ENCODE measurements at regions not wholly inside any gene's neighbourhood (a gene's known extent, or its start where the extent isn't known, plus 50 kb on each side); places are given as distances from the start of the nearest gene placed in this dataset.

DNA sequence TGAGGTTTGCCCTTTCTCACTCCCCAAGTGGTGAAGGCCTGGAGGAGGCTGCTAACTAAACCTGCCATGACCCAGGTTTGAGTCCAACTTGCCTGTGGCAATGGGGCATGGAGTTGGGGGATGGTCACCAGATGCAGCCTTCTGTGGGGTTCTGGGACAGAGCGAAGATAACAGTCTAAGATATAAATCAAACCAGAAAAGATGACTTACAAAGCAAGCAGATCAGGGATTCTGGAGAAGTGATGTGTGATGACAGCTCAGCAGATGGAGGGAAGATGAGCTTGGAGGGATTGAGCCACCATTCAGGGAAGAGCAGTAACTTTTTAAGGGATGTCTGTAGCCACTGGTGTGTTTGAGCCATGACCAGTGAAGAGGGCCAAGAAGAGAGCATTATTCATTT lies 63.6 kb downstream of the MTNR1B start:
- no peaks in the 10 kb centered on the region for H3K79me2 ChIP-seq (ENCODE audit: insufficient read depth)
- ChIA-PET CTCF (interaction anchor here (1.0 to 2.2 kb wide), 2 partner anchors 57 to 193 kb away, joined by 3 to 6 read pairs; no protein-coding TSS in a partner anchor), POLR2A (no interaction called here)
- H3K27ac ChIP-seq (ENCODE audit: low read depth in 2 of 2, low read length in 1 of 2) = no peak overlapping the region
- H3K36me3 ChIP-seq (replicated peaks in 1 of 2; ENCODE audit: control insufficient read depth in 1 of 2, insufficient read depth in 2 of 2, low read length in 1 of 2) = no peaks in the 10 kb centered on the region
- H3K9me2 ChIP-seq = no peaks in the 10 kb centered on the region
- H3K9me3 ChIP-seq = no peaks in the 10 kb centered on the region; the same call in none of the 2 replicates
- H3K4me1 ChIP-seq (ENCODE audit: control insufficient read depth in 1 of 2, insufficient read depth in 2 of 2, low read depth in 1 of 2, low read length in 1 of 2) = peaks cover 0 to 7% of the 10 kb centered on the region in 2 experiments; a peak in 1 of 4 replicates
- no peaks in the 10 kb centered on the region for H3K27me3 ChIP-seq (ENCODE audit: insufficient read depth)
- TF ChIP-seq, protein P1, sequence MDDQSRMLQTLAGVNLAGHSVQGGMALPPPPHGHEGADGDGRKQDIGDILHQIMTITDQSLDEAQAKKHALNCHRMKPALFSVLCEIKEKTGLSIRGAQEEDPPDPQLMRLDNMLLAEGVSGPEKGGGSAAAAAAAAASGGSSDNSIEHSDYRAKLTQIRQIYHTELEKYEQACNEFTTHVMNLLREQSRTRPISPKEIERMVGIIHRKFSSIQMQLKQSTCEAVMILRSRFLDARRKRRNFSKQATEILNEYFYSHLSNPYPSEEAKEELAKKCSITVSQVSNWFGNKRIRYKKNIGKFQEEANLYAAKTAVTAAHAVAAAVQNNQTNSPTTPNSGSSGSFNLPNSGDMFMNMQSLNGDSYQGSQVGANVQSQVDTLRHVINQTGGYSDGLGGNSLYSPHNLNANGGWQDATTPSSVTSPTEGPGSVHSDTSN (IDR thresholded peaks at IDR 0.05) = no peak
- TF ChIP-seq TAF1 (IDR thresholded peaks at IDR 0.05; ENCODE audit: borderline replicate concordance, low read depth, low read length) = no peak
- no peak for TF ChIP-seq ELF1 (IDR thresholded peaks at IDR 0.05)
- TF ChIP-seq SIN3A (IDR thresholded peaks at IDR 0.05; ENCODE audit: borderline replicate concordance, low read depth, low read length) = no peak
- TF ChIP-seq EZH2phosphoT487 (IDR thresholded peaks at IDR 0.05; ENCODE audit: borderline replicate concordance, low read depth) = no peak
- TF ChIP-seq EP300 (IDR thresholded peaks at IDR 0.05; ENCODE audit: borderline replicate concordance in 1 of 2, low read depth in 1 of 2, low read length in 1 of 2) = peak in 1 of 2 experiments; percentile 47; a peak in 1 of 4 replicates
- no peak for TF ChIP-seq TEAD4 (IDR thresholded peaks at IDR 0.05; ENCODE audit: borderline replicate concordance, insufficient read depth)
- TF ChIP-seq, protein P2, sequence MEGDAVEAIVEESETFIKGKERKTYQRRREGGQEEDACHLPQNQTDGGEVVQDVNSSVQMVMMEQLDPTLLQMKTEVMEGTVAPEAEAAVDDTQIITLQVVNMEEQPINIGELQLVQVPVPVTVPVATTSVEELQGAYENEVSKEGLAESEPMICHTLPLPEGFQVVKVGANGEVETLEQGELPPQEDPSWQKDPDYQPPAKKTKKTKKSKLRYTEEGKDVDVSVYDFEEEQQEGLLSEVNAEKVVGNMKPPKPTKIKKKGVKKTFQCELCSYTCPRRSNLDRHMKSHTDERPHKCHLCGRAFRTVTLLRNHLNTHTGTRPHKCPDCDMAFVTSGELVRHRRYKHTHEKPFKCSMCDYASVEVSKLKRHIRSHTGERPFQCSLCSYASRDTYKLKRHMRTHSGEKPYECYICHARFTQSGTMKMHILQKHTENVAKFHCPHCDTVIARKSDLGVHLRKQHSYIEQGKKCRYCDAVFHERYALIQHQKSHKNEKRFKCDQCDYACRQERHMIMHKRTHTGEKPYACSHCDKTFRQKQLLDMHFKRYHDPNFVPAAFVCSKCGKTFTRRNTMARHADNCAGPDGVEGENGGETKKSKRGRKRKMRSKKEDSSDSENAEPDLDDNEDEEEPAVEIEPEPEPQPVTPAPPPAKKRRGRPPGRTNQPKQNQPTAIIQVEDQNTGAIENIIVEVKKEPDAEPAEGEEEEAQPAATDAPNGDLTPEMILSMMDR (IDR thresholded peaks at IDR 0.05) = no peak
- no peak for TF ChIP-seq RCOR1 (IDR thresholded peaks at IDR 0.05; ENCODE audit: low read length)
- TF ChIP-seq SMC3 (IDR thresholded peaks at IDR 0.05; ENCODE audit: low read depth, low read length) = no peak
- 0 out of 2 replicates have a peak, but pooled peaks have one; percentile 14 for TF ChIP-seq GATA2 (CRISPR knock-in tag; IDR thresholded peaks at IDR 0.05)
- TF ChIP-seq, protein P3, sequence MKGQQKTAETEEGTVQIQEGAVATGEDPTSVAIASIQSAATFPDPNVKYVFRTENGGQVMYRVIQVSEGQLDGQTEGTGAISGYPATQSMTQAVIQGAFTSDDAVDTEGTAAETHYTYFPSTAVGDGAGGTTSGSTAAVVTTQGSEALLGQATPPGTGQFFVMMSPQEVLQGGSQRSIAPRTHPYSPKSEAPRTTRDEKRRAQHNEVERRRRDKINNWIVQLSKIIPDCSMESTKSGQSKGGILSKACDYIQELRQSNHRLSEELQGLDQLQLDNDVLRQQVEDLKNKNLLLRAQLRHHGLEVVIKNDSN (IDR thresholded peaks at IDR 0.05; ENCODE audit: borderline replicate concordance, low read depth) = no peak
- TF ChIP-seq FOXM1 (IDR thresholded peaks at IDR 0.05; ENCODE audit: low read depth) = no peak
- TF ChIP-seq POLR2AphosphoS5 (IDR thresholded peaks at IDR 0.05; ENCODE audit: low read depth, low read length) = no peak
- TF ChIP-seq, protein P4, sequence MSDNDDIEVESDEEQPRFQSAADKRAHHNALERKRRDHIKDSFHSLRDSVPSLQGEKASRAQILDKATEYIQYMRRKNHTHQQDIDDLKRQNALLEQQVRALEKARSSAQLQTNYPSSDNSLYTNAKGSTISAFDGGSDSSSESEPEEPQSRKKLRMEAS (IDR thresholded peaks at IDR 0.05; ENCODE audit: low read depth) = no peak
- no peak for TF ChIP-seq FOSL2 (IDR thresholded peaks at IDR 0.05; ENCODE audit: borderline replicate concordance, low read depth)
- TF ChIP-seq RAD21 (IDR thresholded peaks at IDR 0.05; ENCODE audit: low read length) = no peak
- no peak overlapping the region for H2AFZ ChIP-seq (ENCODE audit: low read depth)
- DNase-seq = no peak
- no peaks in the 10 kb centered on the region for H4K20me1 ChIP-seq (ENCODE audit: insufficient read depth)
- H3F3A ChIP-seq (replicated peaks; ENCODE audit: insufficient read depth) = no peaks in the 10 kb centered on the region
- no peak overlapping the region for H3K4me3 ChIP-seq (ENCODE audit: low read depth in 2 of 2, low read length in 1 of 2)
- H3K9ac ChIP-seq = no peak overlapping the region
- 95% methylated on average over 1 of the region's 1 CpG for WGBS (ENCODE audit: low lambda C conversion rate)
- H3K4me2 ChIP-seq = no peak overlapping the region

Data from SK-N-SH (cell line).